ENCODE measurements at regions not wholly inside any gene's neighbourhood (a gene's known extent, or its start where the extent isn't known, plus 50 kb on each side); places are given as distances from the start of the nearest gene placed in this dataset.

GRCh38 chr12:34392741-34393085 is 370.4 kb downstream of the ALG10 start:
- no peak for TF ChIP-seq POLR2AphosphoS5 (IDR thresholded peaks at IDR 0.05; ENCODE audit: borderline replicate concordance, low read depth, low read length)
- no peak for TF ChIP-seq EZH2 (IDR thresholded peaks at IDR 0.05)
- TF ChIP-seq FOXP2 (optimal IDR thresholded peaks at IDR 0.05; ENCODE audit: control extremely low read depth, extremely low read length, insufficient read depth), result no peak
